GM08714 (cell line): ENCODE measurements at regions not wholly inside any gene's neighbourhood (a gene's known extent, or its start where the extent isn't known, plus 50 kb on each side); places are given as distances from the start of the nearest gene placed in this dataset.

ENCODE experiments used
- H3K4me3 ChIP-seq: fragments of 200-500 bp; sonication (Bioruptor generic); 2 replicates; pipeline ENCODE4 v1.5.1; 2014; ENCODE audit warnings: mild to moderate bottlenecking, low read length, inconsistent platforms
- ZNF274 ChIP-seq: IDR thresholded peaks from 2 replicates; pipeline ENCODE4 v1.6.1; 2012; ENCODE audit warnings: mild to moderate bottlenecking, low read depth, low read length

- TF ChIP-seq ZNF274: no peak
- no peak overlapping the region for H3K4me3 ChIP-seq
Observed at GRCh38 chr7:114242992-114243507, 171.6 kb upstream of the FOXP2 start.

- no peak overlapping the region for H3K4me3 ChIP-seq
Observed at GRCh38 chr7:114229246-114229645, 185.4 kb upstream of the FOXP2 start.

GRCh38 chr7:114225784-114226183, 188.8 kb upstream of the FOXP2 start:
- TF ChIP-seq ZNF274: no peak
- no peak overlapping the region for H3K4me3 ChIP-seq

More at GRCh38 chr7:114229246-114229645, 185.4 kb upstream of the FOXP2 start:
- no peak for TF ChIP-seq ZNF274

- no peak overlapping the region for H3K4me3 ChIP-seq
- no peak for TF ChIP-seq ZNF274
Observed at GRCh38 chr7:114218283-114218682, 196.3 kb upstream of the FOXP2 start.

- TF ChIP-seq ZNF274: no peak
- H3K4me3 ChIP-seq: no peak overlapping the region
Observed at GRCh38 chr7:114217026-114217806, 197.4 kb upstream of the FOXP2 start.

- no peak for TF ChIP-seq ZNF274
- H3K4me3 ChIP-seq: no peak overlapping the region
Observed at GRCh38 chr7:114214466-114214865, 200.1 kb upstream of the FOXP2 start.

GRCh38 chr7:114212721-114213429, 201.7 kb upstream of the FOXP2 start:
- TF ChIP-seq ZNF274: no peak
- no peak overlapping the region for H3K4me3 ChIP-seq

- H3K4me3 ChIP-seq: no peak overlapping the region
- TF ChIP-seq ZNF274: no peak
Observed at GRCh38 chr7:114209968-114210367, 204.6 kb upstream of the FOXP2 start.

GRCh38 chr7:114206688-114207087, 207.9 kb upstream of the FOXP2 start:
- H3K4me3 ChIP-seq: no peak overlapping the region
- TF ChIP-seq ZNF274: no peak

GRCh38 chr7:114196517-114196916, 218.1 kb upstream of the FOXP2 start:
- H3K4me3 ChIP-seq: no peak overlapping the region
- TF ChIP-seq ZNF274: no peak

GRCh38 chr7:114190387-114190786, 224.2 kb upstream of the FOXP2 start:
- no peak overlapping the region for H3K4me3 ChIP-seq
- TF ChIP-seq ZNF274: no peak

- no peak for TF ChIP-seq ZNF274
- H3K4me3 ChIP-seq: no peak overlapping the region
Observed at GRCh38 chr7:114183311-114184088, 231.1 kb upstream of the FOXP2 start.

GRCh38 chr7:114182837-114183236, 231.8 kb upstream of the FOXP2 start:
- no peak overlapping the region for H3K4me3 ChIP-seq
- no peak for TF ChIP-seq ZNF274

- no peak overlapping the region for H3K4me3 ChIP-seq
- TF ChIP-seq ZNF274: no peak
Observed at GRCh38 chr7:114181280-114181679, 233.3 kb upstream of the FOXP2 start.
